HepG2 (cell line): ENCODE measurements at regions not wholly inside any gene's neighbourhood (a gene's known extent, or its start where the extent isn't known, plus 50 kb on each side); places are given as distances from the start of the nearest gene placed in this dataset.

Experiments
- ATAC-seq: fragments of 200-7000 bp; cut with Tn5 transposase; 3 replicates; pipeline ENCODE4 v1.9.1; 2020; ENCODE audit warnings: mild to moderate bottlenecking, moderate library complexity
- BruUV-seq: library from RNA; stranded (reverse); fragments of 400-500 nt; replicated peaks from 2 replicates; lab custom pipeline; 2021; lab: Mats Ljungman, UMichigan
- CTCF ChIA-PET: fragments of 300-600 bp; formaldehyde crosslinking; extraction: SDS; loops from one replicate; lab custom pipeline; 2021; ENCODE audit warnings: low total read pairs, inconsistent platforms, low intra/inter-chr PET ratio; lab: Yijun Ruan, JAX
- POLR2A ChIA-PET: fragments of 350-600 bp; sonication (Branson Sonifier 250); formaldehyde crosslinking; loops from one replicate; lab custom pipeline; 2020; ENCODE audit warnings: antibody characterized with exemption, inconsistent platforms; lab: Yijun Ruan, JAX
- DNase-seq: peaks from one replicate; pipeline ENCODE4 v3.0.0-alpha.2; 2015; ENCODE audit warnings: low spot score
- FAIRE-seq: peaks from 3 replicates; lab custom pipeline; 2011; peaks lifted over from hg19 to GRCh38; lab: Jason Lieb, UNC
- H2AFZ ChIP-seq: one replicate; pipeline ENCODE4 v1.6.1; 2011; ENCODE audit warnings: low read length, inconsistent platforms
- H3K27ac ChIP-seq: fragments of 300-600 bp; 3 replicates; pipeline ENCODE4 v1.8.0; 2011; ENCODE audit warnings: mixed run types, mild to moderate bottlenecking, mixed read lengths, low read length, inconsistent platforms; ENCODE audit not compliant: insufficient read depth; ENCODE audit errors: extremely low read length
- H3K27me3 ChIP-seq, 2 experiments: fragments of 200-600 bp in 1 of 2; 2 replicates in 1 of 2; 3 replicates in 1 of 2; pipeline versions ENCODE4 v1.6.0 to v1.8.0; 2011; ENCODE audit warnings: low read length in 2 of 2, mild to moderate bottlenecking in 2 of 2, moderate library complexity in 2 of 2, inconsistent platforms in 1 of 2; ENCODE audit not compliant: insufficient read depth in 2 of 2, control insufficient read depth in 1 of 2
- H3K36me3 ChIP-seq, 2 experiments: fragments of 200-600 bp in 1 of 2; replicated peaks in 1 of 2; 2 replicates in 1 of 2; 3 replicates in 1 of 2; pipeline versions ENCODE4 v1.5.1 to v1.8.0; 2011; ENCODE audit warnings: low read length in 2 of 2, inconsistent platforms in 1 of 2; ENCODE audit not compliant: insufficient read depth in 2 of 2, control insufficient read depth in 1 of 2
- H3K4me1 ChIP-seq: 2 replicates; pipeline ENCODE4 v1.5.1; 2012; ENCODE audit warnings: low read length, inconsistent platforms; ENCODE audit not compliant: insufficient read depth
- H3K4me2 ChIP-seq: 2 replicates; pipeline ENCODE4 v1.6.0; 2011; ENCODE audit warnings: low read depth, low read length, inconsistent platforms
- H3K4me3 ChIP-seq, 3 experiments: fragments of 200-600 bp in 1 of 3; sonication (generic), shearing (Covaris generic) in 1 of 3; replicated peaks in 1 of 3; 2 replicates each; pipeline ENCODE4 v1.5.1; 2011 to 2016; ENCODE audit warnings: low read length in 3 of 3, inconsistent platforms in 2 of 3, low read depth in 2 of 3, mild to moderate bottlenecking in 2 of 3, control low read depth in 1 of 3, mixed read lengths in 1 of 3; ENCODE audit not compliant: insufficient read depth in 1 of 3
- H3K79me2 ChIP-seq: one replicate; pipeline ENCODE4 v1.6.1; 2011; ENCODE audit warnings: low read length, inconsistent platforms; ENCODE audit not compliant: insufficient read depth
- H3K9ac ChIP-seq: 2 replicates; pipeline ENCODE4 v1.6.0; 2011; ENCODE audit warnings: mild to moderate bottlenecking, low read depth, low read length, inconsistent platforms; ENCODE audit not compliant: insufficient read depth
- H3K9me3 ChIP-seq: 2 replicates; pipeline ENCODE4 v1.5.1; 2012; ENCODE audit warnings: mild to moderate bottlenecking, low read length
- H4K20me1 ChIP-seq: 2 replicates; pipeline ENCODE4 v1.6.0; 2011; ENCODE audit warnings: inconsistent platforms, mild to moderate bottlenecking, low read length, moderate library complexity; ENCODE audit not compliant: insufficient read depth
- CBX2 ChIP-seq, 2 experiments: fragments of 200-600 bp in 1 of 2; sonication (generic); formaldehyde crosslinking in 1 of 2; IDR thresholded peaks; 2 replicates each; pipeline versions ENCODE4 v1.7.0 to v1.8.1; 2018 to 2022; ENCODE audit warnings: low read depth in 2 of 2, low read length in 1 of 2, mild to moderate bottlenecking in 1 of 2, missing genetic modification reagents in 1 of 2
- FOSL2 ChIP-seq: sonication (generic); formaldehyde crosslinking; IDR thresholded peaks from 2 replicates; pipeline ENCODE4 v1.4.0; 2020; ENCODE audit warnings: missing genetic modification reagents
- MAFF ChIP-seq: IDR thresholded peaks from 2 replicates; pipeline ENCODE4 v1.6.1; 2011; ENCODE audit warnings: low read depth, low read length, improper control_type of control experiment
- MAFK ChIP-seq, 2 experiments: IDR thresholded peaks in 1 of 2; conservative IDR thresholded peaks in 1 of 2; 2 replicates each; pipeline ENCODE4 v1.6.1; 2011; ENCODE audit warnings: improper control_type of control experiment in 2 of 2, low read length in 2 of 2
- ZNF768 ChIP-seq: sonication (generic); formaldehyde crosslinking; IDR thresholded peaks from 2 replicates; pipeline ENCODE4 v1.4.0; 2020; ENCODE audit warnings: missing genetic modification reagents
- WGBS: methylation state at CpG from one replicate; pipeline ENCODE4 v1.1.6; 2017; ENCODE audit warnings: low lambda C conversion rate; 5-methylcytosine and 5-hydroxymethylcytosine counted together
- in situ Hi-C: cut with HindIII; loops from 2 replicates; pipeline ENCODE4 v1.10.0; 2017; ENCODE audit warnings: low pct_unique_long_range_greater_than_20kb; ENCODE audit not compliant: extremely low pct_ligation_motif_present
- intact Hi-C: fragments of 100-400 bp; cut with micrococcal nuclease; formaldehyde crosslinking; loops from one replicate; pipeline ENCODE4 v1.10.0; 2022; ENCODE audit not compliant: unreplicated experiment
- TF ChIP-seq, protein P1 (sequence below): IDR thresholded peaks from 2 replicates; pipeline ENCODE4 v1.6.1; 2016

DNA sequence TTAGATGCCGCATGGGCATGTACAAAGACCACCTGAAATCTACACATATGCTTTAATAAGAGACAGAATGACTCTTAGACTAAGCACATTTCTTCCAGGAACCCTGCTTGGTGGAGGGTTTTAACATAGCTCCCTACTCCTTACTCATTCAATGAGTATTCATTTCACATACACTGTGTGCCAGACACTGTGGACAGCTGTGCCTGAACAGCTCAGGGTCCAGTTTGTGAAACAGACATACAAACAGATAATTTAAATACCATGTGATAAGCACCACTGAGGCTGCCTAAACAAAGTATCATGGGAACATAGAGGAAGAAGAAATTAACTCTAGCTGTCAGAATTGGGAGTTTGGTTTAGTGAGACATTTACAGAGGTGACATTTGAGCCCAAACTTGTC lies 65.2 kb upstream of the ITPRID1 start (continued):
- TF ChIP-seq FOSL2 (CRISPR knock-in tag): no peak
- no peak for TF ChIP-seq CBX2 (IDR thresholded peaks at IDR 0.05; ENCODE audit: low read depth, low read length)
- no peak for TF ChIP-seq CBX2 (CRISPR knock-in tag; IDR thresholded peaks at IDR 0.05; ENCODE audit: low read depth)
- TF ChIP-seq, protein P1, sequence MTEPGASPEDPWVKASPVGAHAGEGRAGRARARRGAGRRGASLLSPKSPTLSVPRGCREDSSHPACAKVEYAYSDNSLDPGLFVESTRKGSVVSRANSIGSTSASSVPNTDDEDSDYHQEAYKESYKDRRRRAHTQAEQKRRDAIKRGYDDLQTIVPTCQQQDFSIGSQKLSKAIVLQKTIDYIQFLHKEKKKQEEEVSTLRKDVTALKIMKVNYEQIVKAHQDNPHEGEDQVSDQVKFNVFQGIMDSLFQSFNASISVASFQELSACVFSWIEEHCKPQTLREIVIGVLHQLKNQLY: no peak
- TF ChIP-seq, all 625 proteins: peak for 0

DNA sequence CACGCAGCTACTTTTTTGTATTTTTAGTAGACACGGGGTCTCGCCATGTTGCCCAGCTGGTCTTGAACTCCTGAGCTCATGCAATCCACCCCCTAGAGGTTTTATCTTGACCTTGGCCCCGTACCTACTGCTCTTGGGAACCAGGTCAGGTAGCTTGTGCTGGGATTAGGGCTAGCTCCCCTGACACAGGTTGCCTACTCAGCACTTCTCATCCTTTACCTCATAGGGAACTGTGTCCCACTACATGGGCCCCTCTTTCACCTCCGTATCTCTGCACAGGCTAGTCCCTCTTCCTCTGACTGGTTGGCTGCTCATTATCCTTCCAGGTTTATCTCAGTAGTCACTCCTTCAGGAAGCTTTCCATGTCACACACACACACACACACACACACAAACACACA lies 58.0 kb upstream of the ITPRID1 start:
- no peak overlapping the region for H3K9ac ChIP-seq
- H2AFZ ChIP-seq: no peak overlapping the region
- no TSS peak for BruUV-seq
- CTCF ChIA-PET: no interaction called here
- H3K36me3 ChIP-seq: no peaks in the 10 kb centered on the region
- no peak overlapping the region for H3K27ac ChIP-seq
- H3K79me2 ChIP-seq: no peaks in the 10 kb centered on the region
- ATAC-seq (no peak), FAIRE-seq (no peak), DNase-seq (no peak)
- H3K27me3 ChIP-seq: no peaks in the 10 kb centered on the region; a peak in 1 of 5 replicates
- no peak overlapping the region for H3K4me2 ChIP-seq
- no peak overlapping the region for H3K4me3 ChIP-seq
- H3K9me3 ChIP-seq: no peaks in the 10 kb centered on the region
- WGBS: 4% methylated on average over 5 of the region's 5 CpGs
- in situ Hi-C loops (no loop called here), intact Hi-C loops (no loop called here)
- peak; percentile 45 to 73; a peak in 3 of 4 replicates for TF ChIP-seq MAFK (conservative IDR thresholded peaks at IDR 0.05 in 1 of 2, IDR thresholded peaks at IDR 0.05 in 1 of 2; ENCODE audit: low read length in 2 of 2)
- TF ChIP-seq MAFF: peak; percentile 51; the same call in 1 of the 2 replicates
- no peak for TF ChIP-seq ZNF768
- H4K20me1 ChIP-seq: no peaks in the 10 kb centered on the region
- POLR2A ChIA-PET: no interaction called here
- no peaks in the 10 kb centered on the region for H3K4me1 ChIP-seq
